Esophagus muscularis mucosa (tissue), 4 donors: ENCODE measurements at regions not wholly inside any gene's neighbourhood (a gene's known extent, or its start where the extent isn't known, plus 50 kb on each side); places are given as distances from the start of the nearest gene placed in this dataset.

ENCODE experiments used
- DNase-seq: peaks from one replicate; pipeline ENCODE4 v3.0.0-alpha.2; 2017; ENCODE audit errors: extremely low spot score
- H3K27ac ChIP-seq, 4 donors: fragments of 200-600 bp; sonication (generic); replicated peaks in 1 of 4; 1 replicate in 3 of 4; 2 replicates in 1 of 4; pipeline ENCODE4 v1.5.1; 2016 to 2019; ENCODE audit warnings: mild to moderate bottlenecking in 1 of 4
- H3K27me3 ChIP-seq, 4 donors: fragments of 200-600 bp; sonication (generic); one replicate each; pipeline versions ENCODE4 v1.5.1 to v1.6.0; 2016 to 2019
- H3K36me3 ChIP-seq, 4 donors: fragments of 200-600 bp; sonication (generic); one replicate each; pipeline ENCODE4 v1.5.1; 2016 to 2019
- H3K4me1 ChIP-seq, 4 donors: fragments of 200-600 bp; sonication (generic); one replicate each; pipeline ENCODE4 v1.5.1; 2016 to 2019
- H3K4me3 ChIP-seq, 4 donors: fragments of 200-600 bp; sonication (generic); 1 replicate in 2 of 4; 2 replicates in 2 of 4; pipeline ENCODE4 v1.5.1; 2016 to 2019; ENCODE audit warnings: mild to moderate bottlenecking in 4 of 4, moderate library complexity in 1 of 4
- H3K9me3 ChIP-seq, 4 donors: fragments of 200-600 bp; sonication (generic); 1 replicate in 3 of 4; 2 replicates in 1 of 4; pipeline ENCODE4 v1.5.1; 2016 to 2019
- CTCF ChIP-seq, 3 experiments: fragments of 200-600 bp in 2 of 3; fragments of 450-650 bp in 1 of 3; sonication (generic) in 2 of 3; IDR thresholded peaks; one replicate each; pipeline ENCODE4 v1.5.1; 2017 to 2019; ENCODE audit warnings: antibody characterized with exemption in 3 of 3, mild to moderate bottlenecking in 2 of 3, moderate library complexity in 1 of 3
- EP300 ChIP-seq: sonication (generic); formaldehyde crosslinking; IDR thresholded peaks from one replicate; pipeline ENCODE4 v1.6.1; 2017; ENCODE audit warnings: antibody characterized with exemption
- POLR2A ChIP-seq: fragments of 450-650 bp; IDR thresholded peaks from one replicate; pipeline ENCODE4 v1.6.1; 2017; ENCODE audit warnings: antibody characterized with exemption, moderate library complexity, mild to moderate bottlenecking, low read depth
- POLR2AphosphoS5 ChIP-seq, 2 donors: sonication (generic); formaldehyde crosslinking; IDR thresholded peaks; one replicate each; pipeline ENCODE4 v1.6.1; 2017; ENCODE audit warnings: antibody characterized with exemption in 2 of 2
- WGBS: methylation state at CpG from one replicate; pipeline ENCODE4 v1.1.5; 2018; 5-methylcytosine and 5-hydroxymethylcytosine counted together
- intact Hi-C: fragments of 100-400 bp; cut with DNase I; formaldehyde crosslinking; loops from one replicate; pipeline ENCODE4 v1.15.1; 2023

GRCh38 chr2:120605231-120605935, 130.3 kb upstream of the GLI2 start:
- TF ChIP-seq CTCF (IDR thresholded peaks at IDR 0.05) (no peak), POLR2A (no peak), POLR2AphosphoS5 (IDR thresholded peaks at IDR 0.05) (no peak)
- Histone ChIP-seq H3K27ac (no peak overlapping the region), H3K4me3 (no peak overlapping the region), H3K36me3 (no peaks in the 10 kb centered on the region), H3K4me1 (peaks cover 0 to 4% (median 0%) of the 10 kb centered on the region in 4 donors), H3K9me3 (no peaks in the 10 kb centered on the region), H3K27me3 (peaks cover 0 to 21% (median 0%) of the 10 kb centered on the region in 4 donors)
- 84% methylated on average over 10 of the region's 10 CpGs for WGBS
- intact Hi-C loops, result no loop called here
- DNase-seq, result no peak

DNA sequence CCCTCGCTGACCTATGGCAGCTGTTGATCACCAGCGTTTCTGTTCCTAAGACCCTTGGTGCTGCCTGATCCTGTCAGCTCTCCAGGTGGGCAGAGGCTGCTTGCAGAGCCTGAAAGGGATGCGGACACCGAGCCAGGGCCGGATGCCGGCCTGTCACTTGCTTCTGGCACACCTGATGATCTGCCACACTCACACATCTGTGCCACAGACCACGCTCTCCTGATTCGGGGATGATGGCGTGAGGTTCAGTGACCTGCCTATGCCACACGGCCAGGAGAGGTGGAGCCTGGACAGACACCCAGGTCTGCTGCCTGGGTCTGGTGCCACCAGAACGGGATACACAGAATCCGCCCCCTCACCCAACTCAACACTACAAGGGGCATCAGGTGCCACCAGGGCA, 129.4 kb upstream of the GLI2 start:
- peaks cover 0 to 4% (median 0%) of the 10 kb centered on the region in 4 donors for H3K4me1 ChIP-seq
- no peak for DNase-seq
- TF ChIP-seq POLR2A, result no peak
- TF ChIP-seq POLR2AphosphoS5 (IDR thresholded peaks at IDR 0.05), result no peak
- TF ChIP-seq CTCF (IDR thresholded peaks at IDR 0.05), result no peak
- no peak for TF ChIP-seq EP300
- intact Hi-C loops, result no loop called here
- H3K27me3 ChIP-seq, result peaks cover 0 to 21% (median 0%) of the 10 kb centered on the region in 4 donors
- no peaks in the 10 kb centered on the region for H3K9me3 ChIP-seq
- WGBS, result 81% methylated on average over 9 of the region's 12 CpGs
- H3K36me3 ChIP-seq, result no peaks in the 10 kb centered on the region
- no peak overlapping the region for H3K27ac ChIP-seq
- H3K4me3 ChIP-seq, result no peak overlapping the region

DNA sequence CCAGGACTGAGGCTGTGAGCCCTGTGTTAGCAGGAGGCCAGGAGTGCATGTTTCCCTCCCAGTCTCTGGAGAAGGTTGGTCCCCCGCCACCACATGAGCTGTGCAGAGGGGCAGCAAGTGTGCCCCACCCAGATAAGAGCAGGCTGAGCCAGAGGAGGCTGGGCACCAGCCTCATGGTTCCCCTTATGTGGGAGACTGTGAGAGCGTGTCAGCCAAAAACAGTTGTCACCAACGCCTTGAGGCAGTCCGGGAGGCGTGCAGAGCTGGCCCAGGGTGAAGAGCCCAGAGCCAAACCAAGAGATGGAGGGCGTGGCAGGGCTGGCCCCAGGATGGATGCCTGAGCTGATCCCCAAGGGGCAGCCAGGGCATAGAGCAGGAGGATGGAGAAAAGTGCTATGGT, 128.7 kb upstream of the GLI2 start:
- Histone ChIP-seq H3K4me3 (no peak overlapping the region), H3K36me3 (no peaks in the 10 kb centered on the region), H3K27ac (no peak overlapping the region), H3K9me3 (no peaks in the 10 kb centered on the region), H3K4me1 (peaks cover 0 to 4% (median 0%) of the 10 kb centered on the region in 4 donors), H3K27me3 (peaks cover 0 to 21% (median 0%) of the 10 kb centered on the region in 4 donors)
- TF ChIP-seq CTCF (IDR thresholded peaks at IDR 0.05) (no peak), POLR2AphosphoS5 (IDR thresholded peaks at IDR 0.05) (no peak), POLR2A (no peak), EP300 (no peak)
- DNase-seq, result no peak
- WGBS, result 81% methylated on average over 5 of the region's 6 CpGs
- intact Hi-C loops, result no loop called here

- intact Hi-C loops, result no loop called here
- WGBS, result 65% methylated on average over 5 of the region's 8 CpGs
- no peak overlapping the region for H3K27ac ChIP-seq
- no peaks in the 10 kb centered on the region for H3K36me3 ChIP-seq
- H3K4me1 ChIP-seq, result peaks cover 0 to 4% (median 0%) of the 10 kb centered on the region in 4 donors
- TF ChIP-seq EP300 (no peak), CTCF (IDR thresholded peaks at IDR 0.05) (no peak), POLR2AphosphoS5 (IDR thresholded peaks at IDR 0.05) (no peak)
- no peak overlapping the region for H3K4me3 ChIP-seq
- no peak for DNase-seq
- H3K27me3 ChIP-seq, result peaks cover 0 to 25% (median 0%) of the 10 kb centered on the region in 4 donors
- no peaks in the 10 kb centered on the region for H3K9me3 ChIP-seq
Measured at GRCh38 chr2:120607506-120607905, 128.2 kb upstream of the GLI2 start.

- DNase-seq, result no peak
- H3K27ac ChIP-seq, result no peak overlapping the region
- no peak for TF ChIP-seq POLR2AphosphoS5 (IDR thresholded peaks at IDR 0.05)
- no peak for TF ChIP-seq POLR2A
- TF ChIP-seq EP300, result no peak
- TF ChIP-seq CTCF (IDR thresholded peaks at IDR 0.05), result no peak
- no peaks in the 10 kb centered on the region for H3K9me3 ChIP-seq
- H3K4me1 ChIP-seq, result peaks cover 0 to 4% (median 0%) of the 10 kb centered on the region in 4 donors
- WGBS, result 93% methylated on average over 4 of the region's 4 CpGs
- no peak overlapping the region for H3K4me3 ChIP-seq
- intact Hi-C loops, result no loop called here
- no peaks in the 10 kb centered on the region for H3K36me3 ChIP-seq
- peaks cover 0 to 30% (median 0%) of the 10 kb centered on the region in 4 donors for H3K27me3 ChIP-seq
Measured at GRCh38 chr2:120607996-120608395, 127.7 kb upstream of the GLI2 start.
